A549 (cell line): ENCODE measurements at regions not wholly inside any gene's neighbourhood (a gene's known extent, or its start where the extent isn't known, plus 50 kb on each side); places are given as distances from the start of the nearest gene placed in this dataset.

Source experiments
- CBX2 ChIP-seq: fragments of 200-600 bp; sonication (generic); IDR thresholded peaks from 2 replicates; pipeline ENCODE4 v1.6.1; 2016; ENCODE audit warnings: low read depth, mild to moderate bottlenecking, borderline replicate concordance
- CBX8 ChIP-seq: fragments of 200-600 bp; sonication (generic); IDR thresholded peaks from 2 replicates; pipeline ENCODE4 v1.6.1; 2016
- CHD2 ChIP-seq: fragments of 150-350 bp; IDR thresholded peaks from 2 replicates; pipeline ENCODE4 v1.6.1; 2014; ENCODE audit warnings: low read length; ENCODE audit not compliant: partially characterized antibody
- CTCF ChIP-seq: fragments of >200 bp; sonication (Bioruptor Twin); formaldehyde crosslinking; IDR thresholded peaks from 3 replicates; pipeline ENCODE4 v1.5.1; 2016
- ESRRA ChIP-seq: fragments of 150-350 bp; IDR thresholded peaks from 2 replicates; pipeline ENCODE4 v1.6.1; 2014; ENCODE audit warnings: mild to moderate bottlenecking, low read length, borderline replicate concordance
- JUNB ChIP-seq: fragments of >200 bp; sonication (Bioruptor Twin); formaldehyde crosslinking; IDR thresholded peaks from 2 replicates; pipeline ENCODE4 v1.6.1; 2016
- KDM1A ChIP-seq: fragments of 200-600 bp; sonication (generic); IDR thresholded peaks from 2 replicates; pipeline ENCODE4 v1.6.1; 2016; ENCODE audit warnings: low read depth, mild to moderate bottlenecking
- MAFK ChIP-seq: fragments of 450-650 bp; IDR thresholded peaks from 2 replicates; pipeline ENCODE4 v1.6.1; 2014; ENCODE audit not compliant: partially characterized antibody
- POLR2A ChIP-seq: IDR thresholded peaks from 2 replicates; pipeline ENCODE4 v1.6.1; 2012; ENCODE audit warnings: mild to moderate bottlenecking, low read length
- REST ChIP-seq: fragments of 200-600 bp; sonication (generic); IDR thresholded peaks from 2 replicates; pipeline ENCODE4 v1.6.1; 2016; ENCODE audit warnings: antibody characterized with exemption, mild to moderate bottlenecking, moderate library complexity

- TF ChIP-seq CTCF (no peak), JUNB (no peak), CBX8 (no peak), ESRRA (no peak), MAFK (no peak), CHD2 (no peak), REST (no peak), KDM1A (no peak), CBX2 (no peak), POLR2A (no peak)
Observed at GRCh38 chr2:153140498-153140897, 338.1 kb downstream of the RPRM start.
